Tongue (tissue), 1 donor: ENCODE measurements at regions not wholly inside any gene's neighbourhood (a gene's known extent, or its start where the extent isn't known, plus 50 kb on each side); places are given as distances from the start of the nearest gene placed in this dataset.
"Not testable (repeated sequence)": the region's sequence is repeated elsewhere in the genome, so short reads cannot be mapped to it uniquely, and the experiment has no call there.

Experiments
- DNase-seq: peaks from one replicate; pipeline ENCODE4 v3.0.0-alpha.2; 2015

DNA sequence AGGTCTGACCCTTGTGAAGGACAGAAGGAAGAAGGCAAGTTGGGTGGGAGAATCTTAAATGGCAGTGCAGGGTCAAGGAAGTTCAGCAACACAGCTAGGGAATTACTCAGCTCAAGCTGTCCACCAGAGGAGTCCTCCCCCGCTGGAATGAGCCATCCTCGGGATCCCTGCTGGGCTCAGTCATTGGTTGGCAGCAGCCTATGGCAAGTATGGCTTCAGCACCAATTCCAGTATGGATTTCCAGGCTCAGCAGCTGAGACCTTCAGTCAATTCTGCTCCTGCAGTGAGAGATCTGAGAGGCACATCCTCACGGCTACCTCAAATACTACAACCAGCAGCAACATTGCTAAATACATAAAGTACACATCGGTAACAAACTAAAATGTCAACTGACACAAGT is 280.6 kb upstream of the PIK3R1 start:
- DNase-seq = no peak

DNA sequence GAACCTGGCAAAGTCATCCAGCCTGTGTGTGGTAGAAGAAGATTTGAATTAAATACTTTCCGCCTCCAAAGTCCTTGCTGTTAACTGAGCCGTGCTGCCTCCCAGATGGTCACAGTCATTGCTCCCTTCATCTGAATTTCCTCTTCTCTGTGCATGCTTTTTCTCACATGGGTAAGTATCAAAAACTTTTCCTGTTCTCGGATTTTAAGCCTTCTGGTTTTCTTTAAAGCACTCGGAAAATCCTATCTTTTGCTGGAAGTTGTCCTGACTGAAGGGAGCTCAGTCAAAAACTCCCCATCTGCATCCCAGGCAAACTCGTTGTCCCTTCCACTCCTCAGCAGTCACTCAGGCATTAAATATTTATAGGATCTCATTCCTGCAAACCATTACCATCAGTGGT is 290.0 kb upstream of the PIK3R1 start:
- DNase-seq = no peak

DNA sequence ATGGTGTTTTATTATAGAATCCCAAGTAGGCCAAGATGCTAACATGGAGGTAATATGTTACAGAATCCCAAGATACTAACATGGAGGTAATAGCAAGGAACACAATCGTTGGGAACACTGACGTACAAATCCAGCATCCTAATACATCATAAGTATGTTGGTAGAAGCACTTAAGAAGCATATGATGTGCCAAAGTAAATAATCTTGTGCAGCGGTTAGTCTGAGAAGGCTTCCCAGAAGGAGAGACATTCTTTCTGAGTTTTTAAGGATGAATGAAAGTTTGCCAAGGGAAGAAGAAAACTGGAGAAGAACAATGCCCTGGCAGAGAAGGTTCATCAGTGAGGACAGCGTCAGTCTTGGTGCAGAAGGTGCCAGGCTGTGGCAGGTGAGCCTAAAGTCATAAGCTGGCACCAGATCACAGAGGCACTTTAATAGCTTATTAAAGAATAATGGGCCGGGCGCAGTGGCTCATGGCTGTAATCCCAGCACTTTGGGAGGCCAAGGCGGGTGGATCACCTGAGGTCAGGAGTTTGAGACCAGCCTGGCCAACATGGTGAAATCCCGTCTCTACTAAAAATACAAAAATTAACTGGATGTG is 294.5 kb upstream of the PIK3R1 start:
- DNase-seq = no peak

DNA sequence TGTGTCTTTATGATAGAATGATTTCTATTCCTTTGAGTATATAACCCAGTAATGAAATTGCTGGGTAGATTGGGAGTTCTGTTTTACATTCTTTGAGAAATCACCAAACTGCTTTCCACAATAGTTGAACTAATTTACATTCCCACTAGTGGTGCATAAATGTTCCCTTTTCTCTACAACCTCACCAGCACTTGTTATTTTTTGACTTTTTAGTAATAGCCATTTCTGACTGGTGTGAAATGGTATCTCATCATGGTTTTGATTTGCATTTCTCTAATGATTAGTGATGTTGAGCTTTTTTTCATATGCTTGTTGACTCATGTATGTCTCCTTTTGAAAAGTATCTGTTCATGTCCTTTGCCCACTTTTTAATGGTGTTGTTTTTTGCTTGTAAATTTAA is 296.0 kb upstream of the PIK3R1 start:
- DNase-seq = not testable (repeated sequence)

DNA sequence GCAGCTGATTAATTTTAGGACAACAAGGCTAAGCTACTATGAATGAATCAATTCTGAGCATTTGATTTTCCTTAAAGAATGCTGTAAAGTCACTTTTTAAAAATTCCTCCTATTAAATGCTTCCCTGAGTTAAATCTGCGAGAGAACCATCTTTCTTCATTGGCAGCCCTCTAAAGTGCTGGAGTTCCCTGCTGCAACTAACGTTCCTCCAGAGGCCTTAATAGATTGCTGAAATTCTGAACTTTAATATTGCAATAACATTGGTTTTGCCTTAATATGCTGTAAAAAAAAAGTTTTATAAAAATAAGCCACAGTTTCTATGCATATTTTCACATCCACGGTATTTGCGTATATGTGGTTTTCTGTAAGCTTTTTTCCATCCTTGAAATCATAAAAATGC is 298.0 kb upstream of the PIK3R1 start:
- DNase-seq = no peak

DNA sequence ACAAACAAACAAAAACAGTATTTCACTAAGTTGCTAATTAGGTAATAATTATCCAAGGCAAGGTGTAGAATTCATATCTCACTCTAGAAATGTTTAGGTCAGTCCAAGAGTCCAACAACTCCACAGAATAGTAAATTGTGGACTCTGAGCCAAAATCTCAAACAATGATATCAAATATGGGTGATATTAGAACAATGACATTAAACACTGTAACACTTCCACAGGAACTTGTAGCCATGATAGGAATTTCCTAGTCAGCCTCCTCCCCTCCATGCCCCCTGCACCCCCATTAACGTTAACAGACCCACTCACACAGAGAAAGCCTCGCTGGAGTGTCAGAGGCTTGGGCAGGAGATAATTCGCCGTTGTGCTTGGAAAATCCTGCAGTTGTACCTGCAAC is 305.0 kb upstream of the PIK3R1 start:
- DNase-seq = no peak

DNA sequence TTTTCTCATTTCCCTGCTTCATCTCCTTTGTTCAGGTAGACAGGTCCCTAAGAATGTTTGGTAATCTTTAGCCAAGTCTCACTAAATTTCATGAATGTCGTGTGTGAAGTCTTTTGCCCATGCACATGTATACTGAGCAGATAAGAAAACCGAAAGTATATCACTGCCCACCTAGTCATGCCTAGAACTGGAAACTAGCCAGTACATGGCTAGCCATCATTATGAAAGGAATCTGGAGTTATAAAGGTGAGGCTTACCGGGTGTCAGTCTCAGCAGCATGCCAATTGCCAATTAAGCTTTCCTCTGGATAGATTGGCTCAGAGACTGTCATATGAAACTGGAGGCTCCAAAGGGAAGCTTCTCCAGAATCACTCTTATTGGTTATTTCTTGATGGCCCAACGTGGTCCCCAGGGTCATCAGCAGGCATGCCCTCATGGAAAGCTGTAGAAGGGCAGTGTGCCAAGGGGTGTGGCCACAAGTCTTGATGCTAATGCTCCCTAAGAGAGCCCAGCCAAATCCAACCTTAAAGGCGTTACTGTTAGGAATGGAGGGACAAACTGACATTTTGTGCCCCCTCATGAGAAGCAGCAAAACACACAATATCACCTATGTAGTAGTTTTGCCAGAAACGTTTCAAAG is 307.3 kb upstream of the PIK3R1 start:
- no peak for DNase-seq

DNA sequence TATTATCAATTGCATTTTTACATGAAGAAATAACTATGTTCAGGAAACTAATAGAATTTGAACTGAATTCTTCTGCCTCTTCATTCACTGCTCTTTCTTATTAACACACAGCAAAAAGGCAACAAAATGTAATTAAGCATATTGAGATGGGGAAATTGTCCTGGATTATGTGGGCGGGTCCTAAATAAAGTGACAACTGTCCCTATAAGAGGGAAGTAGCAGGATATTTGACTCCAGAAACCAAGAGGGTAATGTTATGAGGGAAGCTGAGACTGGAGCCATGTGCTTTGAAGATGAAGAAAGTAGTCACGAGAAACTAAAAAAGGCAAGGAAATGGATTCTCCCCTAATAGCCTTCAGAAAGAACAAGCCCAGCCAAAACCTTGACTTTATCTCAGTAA is 311.2 kb upstream of the PIK3R1 start:
- no peak for DNase-seq

DNA sequence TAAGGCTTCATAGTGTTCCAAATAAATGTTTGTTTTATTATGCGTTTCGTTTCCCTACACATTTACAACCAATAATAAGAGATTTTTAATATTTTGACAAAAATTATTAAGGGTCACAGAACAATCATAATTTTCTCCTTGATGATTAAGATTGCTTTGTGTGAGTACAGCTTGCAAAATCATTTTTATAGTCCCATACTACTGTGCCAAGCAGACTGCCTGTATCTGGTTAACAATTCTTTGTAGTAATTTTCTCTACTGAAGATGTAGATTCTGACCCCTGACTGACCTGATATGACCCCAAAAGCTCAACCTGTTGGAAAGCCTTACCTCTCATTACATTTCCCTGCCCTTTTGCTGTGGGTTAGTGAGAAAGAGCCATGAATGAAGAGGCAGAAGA is 311.9 kb upstream of the PIK3R1 start:
- DNase-seq = no peak

DNA sequence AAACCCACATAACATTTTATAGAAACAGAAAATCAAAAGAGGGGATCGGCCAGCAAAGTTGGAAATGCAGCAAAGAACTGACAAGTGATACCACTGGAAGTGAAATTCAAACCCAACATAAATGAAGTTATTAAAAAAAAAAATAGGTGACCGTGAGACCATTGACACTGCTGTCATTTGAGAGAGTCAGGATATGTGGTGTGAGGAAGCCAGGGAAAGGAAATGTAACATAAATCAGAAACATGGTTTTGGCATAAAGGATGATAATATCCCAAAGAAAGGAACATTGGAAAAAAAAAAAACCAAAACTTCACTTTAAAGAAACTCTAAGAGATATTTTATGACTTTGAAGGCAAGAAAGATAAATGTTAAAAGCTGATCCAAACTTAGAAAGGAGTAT is 312.4 kb upstream of the PIK3R1 start:
- DNase-seq = no peak

DNA sequence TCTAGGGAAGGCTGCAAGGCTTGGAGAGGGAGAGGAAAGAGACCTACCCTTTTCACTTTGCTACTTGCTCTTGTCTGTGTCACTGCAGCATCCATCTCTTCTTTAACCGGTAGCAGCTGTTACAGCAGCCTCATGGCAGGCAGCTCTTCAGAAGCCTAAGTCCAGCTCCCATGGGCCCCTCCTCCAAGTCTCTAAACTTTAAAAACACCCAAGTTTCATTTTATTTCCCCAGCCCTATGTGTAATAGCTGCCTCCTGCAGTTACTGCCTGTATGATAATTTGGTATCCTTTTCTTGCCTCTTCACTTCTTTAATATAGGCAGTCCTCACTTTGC is 313.1 kb upstream of the PIK3R1 start:
- peak; percentile 13 for DNase-seq

DNA sequence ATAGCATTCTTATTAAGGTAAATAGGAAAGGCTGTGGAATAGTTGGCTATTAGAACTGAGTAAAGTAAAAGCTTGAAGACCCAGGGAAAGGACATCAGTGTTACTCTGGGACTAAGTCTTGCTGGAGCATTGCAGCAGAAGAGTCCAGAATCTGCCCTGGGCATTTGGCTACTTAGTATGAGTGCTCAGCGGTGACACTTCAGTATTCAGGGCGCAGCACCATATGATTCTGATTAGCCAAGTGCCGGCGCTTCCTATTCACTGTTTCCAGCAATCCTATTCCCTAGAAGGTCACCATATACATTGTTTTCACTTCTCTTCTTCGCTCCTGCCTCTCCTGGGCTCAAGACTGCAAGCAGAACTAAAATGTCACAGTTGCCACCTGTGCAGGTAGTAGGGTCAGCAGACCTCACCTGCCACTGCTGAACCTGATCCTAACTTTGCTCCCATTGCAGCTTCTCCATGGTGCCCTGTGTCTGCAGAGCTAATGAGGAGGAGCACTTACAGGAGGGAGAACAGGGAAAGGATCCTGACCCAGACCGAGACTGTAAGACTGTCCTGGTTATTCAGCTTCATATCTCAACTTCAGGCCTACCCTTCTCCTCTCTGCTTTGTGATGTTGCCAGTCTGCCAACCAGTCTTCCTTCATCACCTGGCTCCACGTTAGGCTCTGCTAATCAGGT is 313.6 kb upstream of the PIK3R1 start:
- no peak for DNase-seq

DNA sequence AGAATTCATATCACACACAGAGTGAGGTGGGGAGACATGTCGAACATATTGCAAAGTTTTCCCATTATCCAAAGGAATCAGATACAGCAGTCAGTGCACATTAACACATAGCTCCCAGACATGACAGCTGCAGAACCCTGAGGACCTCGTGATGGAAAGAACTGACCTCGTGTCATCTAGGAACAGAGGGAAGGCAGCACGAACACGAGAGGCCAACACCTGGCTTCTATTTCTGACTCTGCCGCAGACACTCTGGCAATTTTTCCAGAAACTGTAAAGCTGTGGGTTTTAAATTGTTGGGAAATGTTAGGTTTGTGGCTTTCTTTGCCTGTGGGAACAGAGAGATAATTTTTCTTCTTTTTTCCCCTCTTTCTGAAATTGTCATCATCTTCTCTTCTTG is 315.0 kb upstream of the PIK3R1 start:
- peak; percentile 57 for DNase-seq

DNA sequence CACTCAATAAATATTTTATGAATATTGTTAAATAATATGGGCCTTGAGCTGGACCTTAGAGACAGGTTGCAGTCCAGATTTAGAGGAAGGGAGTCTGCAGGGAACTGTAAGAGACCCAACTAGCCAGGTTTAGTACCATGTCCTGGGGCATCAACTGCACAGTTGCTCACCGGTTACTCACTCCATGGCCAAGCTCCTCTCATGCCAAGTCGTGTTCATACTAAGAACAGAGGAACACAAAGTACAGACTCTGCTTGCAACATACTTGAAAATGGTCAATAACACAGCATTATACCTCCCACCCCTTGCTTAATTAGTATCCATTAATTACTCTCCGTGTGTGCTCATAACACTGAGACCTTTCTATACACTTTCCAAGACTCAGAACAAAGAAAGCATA is 317.6 kb upstream of the PIK3R1 start:
- no peak for DNase-seq

DNA sequence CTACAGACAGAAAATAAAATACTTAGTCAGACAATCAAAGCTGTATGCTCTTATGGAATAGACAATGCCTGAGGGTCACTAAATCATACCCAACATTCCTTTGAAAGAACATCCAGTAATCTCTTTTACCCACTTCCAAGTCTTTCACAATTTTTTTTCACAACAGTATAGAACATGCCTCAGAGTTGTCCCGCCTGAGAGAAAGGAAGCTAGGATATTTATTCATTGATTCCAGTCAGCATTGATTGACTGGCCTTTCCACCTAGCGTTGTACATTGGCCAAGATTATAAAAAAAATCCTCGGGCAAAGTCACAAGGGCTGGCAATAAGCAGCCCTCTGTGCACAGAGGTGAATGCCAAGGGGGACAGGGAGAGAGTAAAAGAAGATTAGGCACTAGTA is 318.1 kb upstream of the PIK3R1 start:
- DNase-seq = no peak

DNA sequence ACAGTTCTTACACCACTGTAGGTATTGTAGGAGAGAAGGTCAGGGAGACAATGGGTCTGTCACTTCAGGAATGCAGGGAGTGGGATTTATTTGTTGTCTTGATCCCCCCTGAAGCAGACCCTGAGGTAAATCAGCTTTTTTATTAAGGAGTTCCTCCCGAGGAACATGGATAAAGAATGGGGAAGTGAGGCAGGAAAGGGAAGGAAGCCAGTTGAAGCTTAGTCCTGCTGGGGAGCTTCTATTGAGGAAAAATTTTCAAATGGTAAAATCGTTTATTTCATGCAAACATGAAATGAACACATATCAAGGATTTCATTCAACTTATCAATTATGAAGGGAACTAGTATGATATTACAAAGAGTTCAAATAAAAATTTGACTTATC is 318.6 kb upstream of the PIK3R1 start:
- DNase-seq = no peak

DNA sequence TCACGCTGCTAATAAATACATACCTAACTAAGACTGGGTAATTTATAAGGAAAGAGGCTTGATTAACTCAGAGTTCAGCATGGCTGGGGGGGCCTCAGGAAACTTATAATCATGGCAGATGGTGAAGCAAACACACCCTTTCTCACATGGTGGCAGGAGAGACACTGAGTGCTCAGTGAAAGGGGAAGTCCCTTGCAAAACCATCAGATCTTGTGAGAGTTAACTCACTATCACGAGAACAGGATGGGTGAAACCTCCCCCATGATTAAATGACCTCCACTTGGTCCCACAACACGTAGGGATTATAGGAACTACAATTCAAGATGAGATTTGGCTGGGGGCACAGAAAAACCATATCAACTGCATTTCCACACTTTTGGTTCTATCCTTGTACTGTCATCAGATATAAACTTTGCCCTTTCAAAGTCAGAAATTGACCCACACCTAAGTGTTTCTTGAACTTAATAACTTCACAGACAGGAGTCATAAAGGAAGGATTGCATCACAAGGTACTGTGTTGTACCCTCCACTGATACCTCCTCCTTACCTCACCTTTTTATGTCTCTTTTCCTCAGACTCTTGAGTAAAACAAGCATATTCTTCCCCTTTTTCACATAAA is 319.1 kb upstream of the PIK3R1 start:
- DNase-seq = no peak

DNA sequence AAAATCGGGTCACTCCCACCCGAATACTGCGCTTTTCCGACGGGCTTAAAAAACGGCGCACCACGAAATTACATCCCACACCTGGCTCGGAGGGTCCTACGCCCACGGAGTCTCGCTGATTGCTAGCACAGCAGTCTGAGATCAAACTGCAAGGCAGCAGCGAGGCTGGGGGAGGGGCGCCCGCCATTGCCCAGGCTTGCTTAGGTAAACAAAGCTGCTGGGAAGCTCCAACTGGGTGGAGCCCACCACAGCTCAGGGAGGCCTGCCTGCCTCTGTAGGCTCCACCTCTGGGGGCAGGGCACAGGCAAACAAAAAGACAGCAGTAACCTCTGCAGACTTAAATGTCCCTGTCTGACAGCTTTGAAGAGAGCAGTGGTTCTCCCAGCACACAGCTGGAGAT is 325.7 kb upstream of the PIK3R1 start:
- DNase-seq = not testable (repeated sequence)

DNA sequence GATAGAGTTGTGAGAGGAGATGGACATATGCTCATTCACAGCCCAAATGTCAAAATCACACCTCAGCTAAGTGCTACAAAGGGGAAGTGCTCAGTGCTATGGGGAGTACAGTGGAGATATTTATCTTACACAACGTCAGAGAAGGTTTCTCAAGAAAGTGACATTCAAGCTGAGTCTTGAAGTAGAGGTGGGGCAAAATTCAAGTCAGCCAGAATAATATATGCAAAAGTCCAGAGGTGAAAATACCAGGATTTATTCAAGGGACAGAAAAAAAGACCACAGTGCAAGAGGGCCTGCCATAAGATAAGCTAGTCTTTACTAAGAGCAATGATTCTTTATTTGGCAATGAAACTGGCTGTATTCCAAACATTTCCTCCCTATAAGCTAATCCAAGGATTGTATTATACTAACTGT is 327.8 kb upstream of the PIK3R1 start:
- DNase-seq = no peak

DNA sequence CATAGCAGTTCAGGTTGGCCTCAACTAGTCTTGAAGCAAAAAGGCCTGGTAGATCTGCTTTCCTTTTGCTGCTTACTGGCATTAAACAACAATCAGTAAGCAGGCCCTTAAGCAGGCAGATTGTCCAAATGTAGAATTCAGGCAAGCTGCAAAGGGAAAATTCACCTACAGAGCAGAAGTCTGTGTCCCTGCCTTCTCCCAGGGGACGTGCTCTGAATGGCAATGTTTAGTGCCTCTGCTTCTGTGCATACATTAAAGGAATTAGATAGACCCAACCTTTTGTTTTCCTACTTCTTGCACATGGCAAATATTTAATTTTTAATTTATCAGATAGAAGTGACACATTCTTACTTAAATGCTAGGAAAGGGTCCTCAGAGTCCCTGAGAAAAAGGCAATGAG is 328.8 kb upstream of the PIK3R1 start:
- no peak for DNase-seq

DNA sequence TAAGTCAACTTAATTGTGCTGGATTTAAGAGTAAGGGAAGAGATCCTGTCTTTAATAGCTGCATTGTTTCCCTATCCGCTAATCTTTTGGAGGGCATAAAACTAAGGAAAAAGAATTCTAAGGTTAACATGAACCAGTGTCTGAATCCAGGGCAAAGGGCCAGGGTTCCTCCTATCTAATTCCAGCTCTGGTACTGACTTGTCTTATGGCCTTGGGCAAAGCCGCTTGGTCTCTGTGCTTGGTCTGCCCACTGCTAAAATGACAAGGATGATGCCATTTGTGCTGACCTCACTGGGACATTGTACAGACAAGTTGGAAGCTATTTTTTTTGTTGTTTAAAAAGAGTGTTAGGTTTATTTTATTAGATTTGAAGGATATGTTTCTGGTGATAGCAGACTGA is 334.7 kb upstream of the PIK3R1 start:
- no peak for DNase-seq

DNA sequence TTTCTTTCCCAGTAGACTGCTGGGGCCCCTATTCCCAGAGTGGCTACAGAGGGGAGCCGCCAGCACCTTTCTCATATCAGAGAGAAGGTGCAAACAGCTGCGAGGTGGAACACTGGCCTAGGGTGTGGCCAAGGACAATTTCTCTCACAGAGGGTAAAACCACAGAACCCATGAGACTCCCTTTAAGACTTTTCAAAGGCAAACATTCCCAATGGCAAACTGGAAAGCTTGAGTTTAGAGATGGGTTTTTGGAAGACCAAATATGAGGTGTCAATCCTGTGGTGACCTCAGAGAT is 335.1 kb upstream of the PIK3R1 start:
- no peak for DNase-seq

DNA sequence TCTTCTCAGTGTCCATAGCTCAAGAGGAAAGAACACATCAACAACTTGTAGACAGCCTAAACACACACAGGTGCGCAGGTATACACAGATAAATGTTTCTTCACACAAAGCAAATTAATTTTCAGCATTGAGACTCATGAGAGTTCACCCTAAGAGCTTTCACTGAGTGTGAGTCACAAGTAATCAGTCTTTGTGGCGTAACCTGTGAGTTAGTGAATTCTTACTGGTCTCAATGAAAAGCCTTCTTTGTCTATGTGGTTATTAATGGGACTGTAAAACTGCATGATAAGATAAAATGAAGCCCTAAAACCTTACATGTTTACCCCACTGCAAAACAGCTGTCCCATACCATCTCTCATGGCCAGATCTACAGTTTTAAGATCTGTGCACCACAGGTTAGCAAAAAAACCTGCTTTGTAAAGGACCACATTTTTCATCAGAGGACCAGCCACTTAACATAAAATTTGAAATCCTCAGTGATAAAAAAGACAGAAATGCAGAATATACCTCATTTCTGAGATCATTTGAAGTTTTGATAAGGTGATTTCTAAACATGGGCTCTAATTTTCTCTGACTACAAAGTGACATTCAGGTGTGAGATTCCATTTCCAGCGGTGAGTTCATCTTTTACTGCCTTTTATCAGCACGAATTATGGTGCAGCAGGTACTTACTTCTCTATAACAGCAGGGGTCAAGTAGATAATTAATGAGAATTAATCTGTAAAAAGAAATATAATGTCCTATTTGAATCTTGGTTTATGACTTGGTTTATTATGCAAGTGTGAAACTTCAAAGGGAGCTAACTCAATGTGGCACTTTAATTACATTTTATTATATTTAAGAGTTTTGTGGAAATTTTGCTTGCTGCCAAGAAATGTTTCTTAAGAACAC is 335.7 kb upstream of the PIK3R1 start:
- no peak for DNase-seq
